ENCODE measurements at regions not wholly inside any gene's neighbourhood (a gene's known extent, or its start where the extent isn't known, plus 50 kb on each side); places are given as distances from the start of the nearest gene placed in this dataset.
"Not testable (repeated sequence)": the region's sequence is repeated elsewhere in the genome, so short reads cannot be mapped to it uniquely, and the experiment has no call there.

GRCh38 chr2:35960596-35960995, 395.0 kb upstream of the CRIM1 start (continued):
- TF ChIP-seq CTBP2 (IDR thresholded peaks at IDR 0.05; ENCODE audit: borderline replicate concordance, insufficient read depth, insufficient read length, low read length) = no peak
- no peak for TF ChIP-seq CHD2 (IDR thresholded peaks at IDR 0.05; ENCODE audit: low read length)
- no peak for TF ChIP-seq SIN3A (conservative IDR thresholded peaks at IDR 0.05 in 1 of 2, IDR thresholded peaks at IDR 0.05 in 1 of 2; ENCODE audit: low read depth in 1 of 2, low read length in 2 of 2)
- TF ChIP-seq CBX8 (IDR thresholded peaks at IDR 0.05; ENCODE audit: borderline replicate concordance, low read depth, low read length) = no peak
- TF ChIP-seq GABPA (IDR thresholded peaks at IDR 0.05; ENCODE audit: borderline replicate concordance, insufficient read depth, low read length) = no peak
- no peak for TF ChIP-seq GTF2F1 (IDR thresholded peaks at IDR 0.05; ENCODE audit: borderline replicate concordance, low read depth, low read length)
- no peak for TF ChIP-seq POLR2A (IDR thresholded peaks at IDR 0.05; ENCODE audit: control extremely low read depth in 1 of 2, low read depth in 2 of 2, low read length in 2 of 2)
- TF ChIP-seq RXRA (IDR thresholded peaks at IDR 0.05; ENCODE audit: insufficient read depth, low read depth, low read length) = no peak

GRCh38 chr2:35957053-35957452, 398.5 kb upstream of the CRIM1 start:
- H4K20me1 ChIP-seq (replicated peaks in 1 of 2; ENCODE audit: control insufficient read depth in 1 of 2, insufficient read depth in 2 of 2, low read length in 2 of 2); H2BK20ac ChIP-seq (ENCODE audit: low read length); H3K14ac ChIP-seq (ENCODE audit: insufficient read length); H2BK12ac ChIP-seq (ENCODE audit: low read depth, low read length); H3K79me2 ChIP-seq (ENCODE audit: control insufficient read depth in 1 of 2, insufficient read depth in 2 of 2, low read length in 2 of 2); H3K79me1 ChIP-seq (ENCODE audit: low read depth, low read length); H3K27me3 ChIP-seq (replicated peaks in 1 of 4; ENCODE audit: control insufficient read depth in 3 of 4, extremely low read depth in 1 of 4, insufficient read depth in 3 of 4, low read length in 3 of 4); FAIRE-seq; H3K23ac ChIP-seq (ENCODE audit: insufficient read length); H2BK15ac ChIP-seq (ENCODE audit: low read length); DNase-seq (ENCODE audit: low read depth in 1 of 2, low spot score in 2 of 2); H3K27ac ChIP-seq (ENCODE audit: low read depth, low read length); CTCF ChIA-PET (ENCODE audit: partially characterized antibody); H2BK120ac ChIP-seq (replicated peaks; ENCODE audit: low read depth, low read length); H3K36me3 ChIP-seq (ENCODE audit: control insufficient read depth in 2 of 4, insufficient read depth in 4 of 4, low read length in 3 of 4); H2AFZ ChIP-seq (ENCODE audit: low read length); H3K18ac ChIP-seq (ENCODE audit: extremely low read depth, low read length); H3K56ac ChIP-seq (replicated peaks; ENCODE audit: insufficient read length, low read depth, low read length); H4K91ac ChIP-seq (replicated peaks; ENCODE audit: insufficient read length, low read length); H3K4me3 ChIP-seq (ENCODE audit: extremely low read depth in 1 of 4, insufficient read depth in 2 of 4, low read depth in 3 of 4, low read length in 4 of 4); H2AK5ac ChIP-seq (ENCODE audit: low read depth, low read length); H2BK5ac ChIP-seq (ENCODE audit: low read depth, low read length); H4K8ac ChIP-seq (ENCODE audit: extremely low read depth, insufficient read depth, low read length); H3K23me2 ChIP-seq (ENCODE audit: low read depth, low read length); H3K4ac ChIP-seq (replicated peaks; ENCODE audit: insufficient read length, low read depth, low read length); H3K9ac ChIP-seq (replicated peaks in 1 of 4; ENCODE audit: extremely low read depth in 1 of 4, low read depth in 3 of 4, low read length in 3 of 4); H4K5ac ChIP-seq (ENCODE audit: insufficient read length, low read depth, low read length); H3K9me3 ChIP-seq (ENCODE audit: insufficient read depth in 2 of 2, low read depth in 1 of 2, low read length in 1 of 2); H3K4me1 ChIP-seq (replicated peaks in 1 of 4; ENCODE audit: control insufficient read depth in 3 of 4, insufficient read depth in 4 of 4, low read length in 3 of 4); H3K4me2 ChIP-seq (ENCODE audit: insufficient read depth in 1 of 2, low read depth in 2 of 2, low read length in 2 of 2); POLR2A ChIA-PET (ENCODE audit: partially characterized antibody): not testable (repeated sequence)
- 87% methylated on average over 8 of the region's 10 CpGs; no CpG with 5 or more reads in 1 of the 2 experiments for WGBS, 2 experiments (ENCODE audit: extremely low coverage in 1 of 2, insufficient coverage in 1 of 2, insufficient read length in 1 of 2, insufficient replicate concordance in 2 of 2, low coverage in 1 of 2, low lambda C conversion rate in 2 of 2, missing lambda C conversion rate in 1 of 2)

All from H1 (cell line).